Smooth muscle cell (in vitro differentiated cells): ENCODE measurements at regions not wholly inside any gene's neighbourhood (a gene's known extent, or its start where the extent isn't known, plus 50 kb on each side); places are given as distances from the start of the nearest gene placed in this dataset.
"Not testable (repeated sequence)": the region's sequence is repeated elsewhere in the genome, so short reads cannot be mapped to it uniquely, and the experiment has no call there.

Experiments
- DNase-seq: peaks from one replicate; lab custom pipeline; 2025; ENCODE audit not compliant: unreplicated experiment; lab: John Stamatoyannopoulos, UW
- H2AFZ ChIP-seq: fragments of 200-600 bp; sonication (generic); 2 replicates; pipeline ENCODE4 v1.6.0; 2016; ENCODE audit warnings: antibody characterized with exemption, low read depth, mild to moderate bottlenecking
- H3F3A ChIP-seq: fragments of 200-600 bp; sonication (generic); 2 replicates; pipeline ENCODE4 v1.6.0; 2017; ENCODE audit warnings: antibody characterized with exemption, low read depth
- H3K27ac ChIP-seq: fragments of 200-600 bp; sonication (generic); 2 replicates; pipeline ENCODE4 v1.5.1; 2016; ENCODE audit warnings: low read depth, mild to moderate bottlenecking
- H3K27me3 ChIP-seq: fragments of 200-600 bp; sonication (generic); 2 replicates; pipeline ENCODE4 v1.6.1; 2016; ENCODE audit warnings: low read depth, mild to moderate bottlenecking
- H3K36me3 ChIP-seq: fragments of 200-600 bp; sonication (generic); 2 replicates; pipeline ENCODE4 v1.5.1; 2016; ENCODE audit warnings: low read depth
- H3K4me1 ChIP-seq: fragments of 200-600 bp; sonication (generic); 2 replicates; pipeline ENCODE4 v1.5.1; 2016; ENCODE audit warnings: low read depth
- H3K4me2 ChIP-seq: fragments of 200-600 bp; sonication (generic); 2 replicates; pipeline ENCODE4 v1.6.0; 2016; ENCODE audit warnings: mild to moderate bottlenecking
- H3K4me3 ChIP-seq: fragments of 200-600 bp; sonication (generic); 2 replicates; pipeline ENCODE4 v1.5.1; 2016; ENCODE audit warnings: mild to moderate bottlenecking
- H3K79me2 ChIP-seq: fragments of 200-600 bp; sonication (generic); 2 replicates; pipeline ENCODE4 v1.6.0; 2016; ENCODE audit warnings: low read depth, mild to moderate bottlenecking
- H3K9ac ChIP-seq: fragments of 200-600 bp; sonication (generic); 2 replicates; pipeline ENCODE4 v1.6.0; 2016; ENCODE audit warnings: low read depth
- H3K9me3 ChIP-seq: fragments of 200-600 bp; sonication (generic); replicated peaks from 2 replicates; pipeline ENCODE4 v1.5.1; 2016; ENCODE audit warnings: low read depth
- H4K20me1 ChIP-seq: fragments of 200-600 bp; sonication (generic); 2 replicates; pipeline ENCODE4 v1.6.0; 2016; ENCODE audit warnings: low read depth
- WGBS: methylation state at CpG from one replicate; pipeline ENCODE4 v1.1.7; 2016; ENCODE audit warnings: low lambda C conversion rate; 5-methylcytosine and 5-hydroxymethylcytosine counted together
- TF ChIP-seq, protein P1 (sequence below): fragments of 200-600 bp; sonication (generic); IDR thresholded peaks from 2 replicates; pipeline ENCODE4 v1.5.1; 2017; ENCODE audit warnings: borderline replicate concordance, mild to moderate bottlenecking, antibody characterized with exemption; ENCODE audit not compliant: insufficient read depth, poor library complexity, severe bottlenecking

DNA sequence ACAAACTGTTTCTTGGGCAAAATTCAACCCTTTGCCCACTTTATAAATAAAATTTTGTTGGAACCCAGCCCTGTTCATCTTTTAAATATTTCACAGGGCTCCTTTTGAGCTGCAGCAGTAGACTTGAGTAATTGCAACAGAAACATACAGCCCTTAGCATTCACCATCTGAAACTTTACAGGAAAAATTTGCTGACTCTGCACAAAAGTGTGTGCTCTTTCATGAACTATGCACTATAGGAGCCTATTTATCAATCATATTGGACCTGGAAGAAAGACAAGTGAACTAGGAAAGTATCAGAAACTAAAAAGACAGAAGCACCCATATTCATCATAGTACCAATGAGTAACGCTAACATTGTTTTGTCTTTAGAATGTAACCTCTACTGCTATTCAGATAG lies 406.9 kb upstream of the SLC10A2 start:
- no peaks in the 10 kb centered on the region for H3K36me3 ChIP-seq
- no peak overlapping the region for H3K4me2 ChIP-seq
- WGBS: 100% methylated on average over 1 of the region's 1 CpG
- no peak overlapping the region for H3K4me3 ChIP-seq
- no peaks in the 10 kb centered on the region for H3F3A ChIP-seq
- no peaks in the 10 kb centered on the region for H4K20me1 ChIP-seq
- H3K9ac ChIP-seq: no peak overlapping the region
- no peaks in the 10 kb centered on the region for H3K79me2 ChIP-seq
- no peak overlapping the region for H3K27ac ChIP-seq
- TF ChIP-seq, protein P1, sequence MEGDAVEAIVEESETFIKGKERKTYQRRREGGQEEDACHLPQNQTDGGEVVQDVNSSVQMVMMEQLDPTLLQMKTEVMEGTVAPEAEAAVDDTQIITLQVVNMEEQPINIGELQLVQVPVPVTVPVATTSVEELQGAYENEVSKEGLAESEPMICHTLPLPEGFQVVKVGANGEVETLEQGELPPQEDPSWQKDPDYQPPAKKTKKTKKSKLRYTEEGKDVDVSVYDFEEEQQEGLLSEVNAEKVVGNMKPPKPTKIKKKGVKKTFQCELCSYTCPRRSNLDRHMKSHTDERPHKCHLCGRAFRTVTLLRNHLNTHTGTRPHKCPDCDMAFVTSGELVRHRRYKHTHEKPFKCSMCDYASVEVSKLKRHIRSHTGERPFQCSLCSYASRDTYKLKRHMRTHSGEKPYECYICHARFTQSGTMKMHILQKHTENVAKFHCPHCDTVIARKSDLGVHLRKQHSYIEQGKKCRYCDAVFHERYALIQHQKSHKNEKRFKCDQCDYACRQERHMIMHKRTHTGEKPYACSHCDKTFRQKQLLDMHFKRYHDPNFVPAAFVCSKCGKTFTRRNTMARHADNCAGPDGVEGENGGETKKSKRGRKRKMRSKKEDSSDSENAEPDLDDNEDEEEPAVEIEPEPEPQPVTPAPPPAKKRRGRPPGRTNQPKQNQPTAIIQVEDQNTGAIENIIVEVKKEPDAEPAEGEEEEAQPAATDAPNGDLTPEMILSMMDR: no peak
- no peak for DNase-seq
- no peaks in the 10 kb centered on the region for H3K27me3 ChIP-seq
- no peaks in the 10 kb centered on the region for H3K4me1 ChIP-seq
- H2AFZ ChIP-seq: no peak overlapping the region
- H3K9me3 ChIP-seq: no peaks in the 10 kb centered on the region

DNA sequence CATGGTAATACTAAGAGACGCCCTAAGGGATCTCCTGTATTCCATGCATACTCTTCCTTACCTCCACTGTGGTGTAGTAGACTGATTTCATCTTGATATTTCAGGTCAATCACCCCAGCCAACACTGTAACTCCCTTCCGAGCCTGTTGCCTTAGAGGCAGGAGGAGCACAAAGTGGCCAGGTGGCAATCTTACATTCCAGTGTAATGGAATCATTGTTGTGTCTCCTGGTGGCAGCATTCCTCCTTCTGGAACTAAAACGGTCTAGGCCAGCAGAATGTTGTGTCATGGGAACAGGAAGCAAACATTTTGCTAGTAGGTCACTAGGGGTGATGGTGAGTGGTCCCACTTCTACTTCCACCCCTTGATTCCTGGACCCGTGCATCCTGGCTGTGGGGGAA lies 405.7 kb upstream of the SLC10A2 start:
- Histone ChIP-seq H3K79me2 (no peaks in the 10 kb centered on the region), H3K27ac (peak overlapping the region; percentile 39), H3K4me2 (no peak overlapping the region), H4K20me1 (no peaks in the 10 kb centered on the region), H3K9me3 (no peaks in the 10 kb centered on the region), H2AFZ (no peak overlapping the region), H3K4me3 (no peak overlapping the region), H3K27me3 (no peaks in the 10 kb centered on the region), H3K9ac (no peak overlapping the region), H3K36me3 (no peaks in the 10 kb centered on the region), H3K4me1 (no peaks in the 10 kb centered on the region), H3F3A (no peaks in the 10 kb centered on the region)
- DNase-seq: no peak
- WGBS: 55% methylated on average over 4 of the region's 4 CpGs
- TF ChIP-seq, protein P1: no peak

DNA sequence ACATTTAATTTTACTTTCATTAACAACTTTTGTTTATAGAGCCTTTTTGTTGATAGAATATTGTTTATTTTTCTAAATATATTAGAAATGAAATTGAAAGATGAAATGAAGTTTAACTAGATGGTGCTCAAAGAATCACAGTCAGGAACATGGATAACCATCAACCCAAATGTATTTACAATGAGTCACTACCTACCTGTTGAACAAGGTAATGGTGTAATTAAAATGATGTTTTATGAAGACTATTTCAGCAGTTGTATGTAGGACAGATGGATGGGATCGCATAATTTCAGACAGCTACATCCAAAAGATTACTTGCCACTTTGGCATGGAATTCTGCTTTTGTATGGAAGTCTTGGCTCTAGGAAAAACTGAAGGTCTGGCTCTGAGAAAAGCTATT lies 403.6 kb upstream of the SLC10A2 start:
- Histone ChIP-seq H3F3A (no peaks in the 10 kb centered on the region), H3K79me2 (no peaks in the 10 kb centered on the region), H3K27me3 (no peaks in the 10 kb centered on the region)

GRCh38 chr13:103466761-103467160 lies 400.5 kb upstream of the SLC10A2 start:
- H3K9ac ChIP-seq: no peak overlapping the region
- no peak for DNase-seq
- H3K27ac ChIP-seq: no peak overlapping the region
- no peak overlapping the region for H3K4me3 ChIP-seq
- 84% methylated on average over 5 of the region's 5 CpGs for WGBS
- no peaks in the 10 kb centered on the region for H3K9me3 ChIP-seq
- no peaks in the 10 kb centered on the region for H4K20me1 ChIP-seq
- H3K4me2 ChIP-seq: no peak overlapping the region
- H3K4me1 ChIP-seq: no peaks in the 10 kb centered on the region
- H2AFZ ChIP-seq: no peak overlapping the region
- H3F3A ChIP-seq: no peaks in the 10 kb centered on the region
- H3K36me3 ChIP-seq: no peaks in the 10 kb centered on the region
- no peaks in the 10 kb centered on the region for H3K79me2 ChIP-seq
- H3K27me3 ChIP-seq: no peaks in the 10 kb centered on the region
- TF ChIP-seq, protein P1: no peak

More for the DNA sequence above, 403.6 kb upstream of the SLC10A2 start:
- no peak overlapping the region for H3K4me2 ChIP-seq
- DNase-seq: no peak
- H4K20me1 ChIP-seq: no peaks in the 10 kb centered on the region
- no peaks in the 10 kb centered on the region for H3K4me1 ChIP-seq
- H3K9me3 ChIP-seq: no peaks in the 10 kb centered on the region
- no peak overlapping the region for H3K4me3 ChIP-seq
- no peak overlapping the region for H2AFZ ChIP-seq
- TF ChIP-seq, protein P1: no peak
- H3K36me3 ChIP-seq: no peaks in the 10 kb centered on the region
- no peak overlapping the region for H3K27ac ChIP-seq
- H3K9ac ChIP-seq: no peak overlapping the region
- 71% methylated on average over 1 of the region's 1 CpG for WGBS

GRCh38 chr13:103460246-103460645 lies 394.0 kb upstream of the SLC10A2 start:
- DNase-seq, H2AFZ ChIP-seq, H3F3A ChIP-seq, H3K79me2 ChIP-seq, H3K27ac ChIP-seq, H3K27me3 ChIP-seq, H3K4me3 ChIP-seq, H4K20me1 ChIP-seq, H3K9me3 ChIP-seq, H3K9ac ChIP-seq, H3K4me2 ChIP-seq, H3K4me1 ChIP-seq, H3K36me3 ChIP-seq: not testable (repeated sequence)
- 59% methylated on average over 2 of the region's 3 CpGs for WGBS

DNA sequence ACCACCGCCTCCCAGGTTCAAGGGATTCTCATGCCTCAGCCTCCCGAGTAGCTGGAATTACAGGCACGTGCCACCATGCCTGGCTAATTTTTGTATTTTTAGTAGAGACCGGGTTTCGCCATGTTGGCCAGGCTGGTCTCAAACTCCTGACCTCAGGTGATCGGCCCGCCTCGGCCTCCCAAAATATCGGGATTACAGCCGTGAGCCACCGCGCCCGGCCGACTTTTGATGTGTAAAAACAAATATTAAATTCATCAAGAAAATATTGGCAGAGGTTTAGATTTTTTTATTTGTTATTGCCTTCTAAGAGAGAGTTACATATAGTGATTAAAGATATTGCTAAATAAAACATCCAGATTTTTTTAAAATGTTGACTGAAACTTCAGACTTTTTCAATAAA lies 390.8 kb upstream of the SLC10A2 start:
- H3K4me3 ChIP-seq, H3F3A ChIP-seq, DNase-seq, H3K27ac ChIP-seq, H3K4me1 ChIP-seq, H3K4me2 ChIP-seq, H2AFZ ChIP-seq, H3K79me2 ChIP-seq, H3K36me3 ChIP-seq, H3K9ac ChIP-seq, H4K20me1 ChIP-seq, H3K9me3 ChIP-seq, H3K27me3 ChIP-seq: not testable (repeated sequence)
- 96% methylated on average over 14 of the region's 14 CpGs for WGBS
